ENCODE measurements at regions not wholly inside any gene's neighbourhood (a gene's known extent, or its start where the extent isn't known, plus 50 kb on each side); places are given as distances from the start of the nearest gene placed in this dataset.

DNA sequence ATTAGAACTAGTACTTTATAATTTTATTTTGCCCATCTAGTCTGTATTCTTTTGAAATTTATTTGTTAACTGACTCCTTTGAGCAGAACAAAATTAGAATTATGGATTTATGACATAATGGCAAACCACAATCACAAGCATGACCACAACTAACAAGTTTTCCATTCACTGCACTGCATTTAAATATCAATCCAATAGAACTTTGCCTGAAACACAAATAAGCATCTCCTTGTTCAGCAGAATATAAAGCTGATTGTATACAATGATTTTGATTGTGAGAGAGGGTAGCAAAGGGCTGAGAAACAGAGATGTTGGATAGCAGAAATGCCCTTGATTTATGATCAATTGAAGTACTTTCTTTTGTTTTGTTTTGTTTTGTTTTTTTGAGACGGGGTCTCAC lies 495.5 kb upstream of the RGS18 start:
- Mint-ChIP-seq H3K27ac (no peak overlapping the region), H3K27me3 (ENCODE audit: low read depth) (no peaks in the 10 kb centered on the region), H3K4me1 (peaks cover 10% of the 10 kb centered on the region), H3K4me3 (no peak overlapping the region), H3K9me3 (no peaks in the 10 kb centered on the region), H3K36me3 (no peaks in the 10 kb centered on the region)
- ChIA-PET POLR2A (no interaction called here), CTCF (no interaction called here)
- TF ChIP-seq, protein P1, sequence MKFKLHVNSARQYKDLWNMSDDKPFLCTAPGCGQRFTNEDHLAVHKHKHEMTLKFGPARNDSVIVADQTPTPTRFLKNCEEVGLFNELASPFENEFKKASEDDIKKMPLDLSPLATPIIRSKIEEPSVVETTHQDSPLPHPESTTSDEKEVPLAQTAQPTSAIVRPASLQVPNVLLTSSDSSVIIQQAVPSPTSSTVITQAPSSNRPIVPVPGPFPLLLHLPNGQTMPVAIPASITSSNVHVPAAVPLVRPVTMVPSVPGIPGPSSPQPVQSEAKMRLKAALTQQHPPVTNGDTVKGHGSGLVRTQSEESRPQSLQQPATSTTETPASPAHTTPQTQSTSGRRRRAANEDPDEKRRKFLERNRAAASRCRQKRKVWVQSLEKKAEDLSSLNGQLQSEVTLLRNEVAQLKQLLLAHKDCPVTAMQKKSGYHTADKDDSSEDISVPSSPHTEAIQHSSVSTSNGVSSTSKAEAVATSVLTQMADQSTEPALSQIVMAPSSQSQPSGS (CRISPR knock-in tag; IDR thresholded peaks at IDR 0.05; ENCODE audit: borderline replicate concordance, low read depth): no peak
- TF ChIP-seq MXD4 (CRISPR knock-in tag; IDR thresholded peaks at IDR 0.05; ENCODE audit: borderline replicate concordance) (no peak), NR2C2 (CRISPR knock-in tag; IDR thresholded peaks at IDR 0.05) (no peak), GABPB1 (CRISPR knock-in tag; IDR thresholded peaks at IDR 0.05) (no peak), RELA (CRISPR knock-in tag; IDR thresholded peaks at IDR 0.05; ENCODE audit: borderline replicate concordance) (no peak), IRF2 (CRISPR knock-in tag; IDR thresholded peaks at IDR 0.05; ENCODE audit: borderline replicate concordance, low read depth) (no peak), SMAD3 (CRISPR knock-in tag; IDR thresholded peaks at IDR 0.05; ENCODE audit: borderline replicate concordance) (no peak), ETV6 (CRISPR knock-in tag; IDR thresholded peaks at IDR 0.05) (no peak), ZNF532 (CRISPR knock-in tag; IDR thresholded peaks at IDR 0.05; ENCODE audit: borderline replicate concordance) (no peak), E2F4 (CRISPR knock-in tag; IDR thresholded peaks at IDR 0.05; ENCODE audit: borderline replicate concordance, low read depth) (no peak), SOX15 (CRISPR knock-in tag; IDR thresholded peaks at IDR 0.05) (no peak), E2F5 (CRISPR knock-in tag; IDR thresholded peaks at IDR 0.05) (no peak), HMGA2 (CRISPR knock-in tag; IDR thresholded peaks at IDR 0.05) (no peak), CREM (CRISPR knock-in tag; IDR thresholded peaks at IDR 0.05) (no peak)
- TF ChIP-seq, protein P2, sequence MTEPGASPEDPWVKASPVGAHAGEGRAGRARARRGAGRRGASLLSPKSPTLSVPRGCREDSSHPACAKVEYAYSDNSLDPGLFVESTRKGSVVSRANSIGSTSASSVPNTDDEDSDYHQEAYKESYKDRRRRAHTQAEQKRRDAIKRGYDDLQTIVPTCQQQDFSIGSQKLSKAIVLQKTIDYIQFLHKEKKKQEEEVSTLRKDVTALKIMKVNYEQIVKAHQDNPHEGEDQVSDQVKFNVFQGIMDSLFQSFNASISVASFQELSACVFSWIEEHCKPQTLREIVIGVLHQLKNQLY (CRISPR knock-in tag; IDR thresholded peaks at IDR 0.05): no peak
- TF ChIP-seq, protein P3, sequence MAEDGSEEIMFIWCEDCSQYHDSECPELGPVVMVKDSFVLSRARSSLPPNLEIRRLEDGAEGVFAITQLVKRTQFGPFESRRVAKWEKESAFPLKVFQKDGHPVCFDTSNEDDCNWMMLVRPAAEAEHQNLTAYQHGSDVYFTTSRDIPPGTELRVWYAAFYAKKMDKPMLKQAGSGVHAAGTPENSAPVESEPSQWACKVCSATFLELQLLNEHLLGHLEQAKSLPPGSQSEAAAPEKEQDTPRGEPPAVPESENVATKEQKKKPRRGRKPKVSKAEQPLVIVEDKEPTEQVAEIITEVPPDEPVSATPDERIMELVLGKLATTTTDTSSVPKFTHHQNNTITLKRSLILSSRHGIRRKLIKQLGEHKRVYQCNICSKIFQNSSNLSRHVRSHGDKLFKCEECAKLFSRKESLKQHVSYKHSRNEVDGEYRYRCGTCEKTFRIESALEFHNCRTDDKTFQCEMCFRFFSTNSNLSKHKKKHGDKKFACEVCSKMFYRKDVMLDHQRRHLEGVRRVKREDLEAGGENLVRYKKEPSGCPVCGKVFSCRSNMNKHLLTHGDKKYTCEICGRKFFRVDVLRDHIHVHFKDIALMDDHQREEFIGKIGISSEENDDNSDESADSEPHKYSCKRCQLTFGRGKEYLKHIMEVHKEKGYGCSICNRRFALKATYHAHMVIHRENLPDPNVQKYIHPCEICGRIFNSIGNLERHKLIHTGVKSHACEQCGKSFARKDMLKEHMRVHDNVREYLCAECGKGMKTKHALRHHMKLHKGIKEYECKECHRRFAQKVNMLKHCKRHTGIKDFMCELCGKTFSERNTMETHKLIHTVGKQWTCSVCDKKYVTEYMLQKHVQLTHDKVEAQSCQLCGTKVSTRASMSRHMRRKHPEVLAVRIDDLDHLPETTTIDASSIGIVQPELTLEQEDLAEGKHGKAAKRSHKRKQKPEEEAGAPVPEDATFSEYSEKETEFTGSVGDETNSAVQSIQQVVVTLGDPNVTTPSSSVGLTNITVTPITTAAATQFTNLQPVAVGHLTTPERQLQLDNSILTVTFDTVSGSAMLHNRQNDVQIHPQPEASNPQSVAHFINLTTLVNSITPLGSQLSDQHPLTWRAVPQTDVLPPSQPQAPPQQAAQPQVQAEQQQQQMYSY (CRISPR knock-in tag; IDR thresholded peaks at IDR 0.05): no peak
- TF ChIP-seq, protein P4, sequence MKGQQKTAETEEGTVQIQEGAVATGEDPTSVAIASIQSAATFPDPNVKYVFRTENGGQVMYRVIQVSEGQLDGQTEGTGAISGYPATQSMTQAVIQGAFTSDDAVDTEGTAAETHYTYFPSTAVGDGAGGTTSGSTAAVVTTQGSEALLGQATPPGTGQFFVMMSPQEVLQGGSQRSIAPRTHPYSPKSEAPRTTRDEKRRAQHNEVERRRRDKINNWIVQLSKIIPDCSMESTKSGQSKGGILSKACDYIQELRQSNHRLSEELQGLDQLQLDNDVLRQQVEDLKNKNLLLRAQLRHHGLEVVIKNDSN (CRISPR knock-in tag; IDR thresholded peaks at IDR 0.05): no peak
- ATAC-seq (no peak), DNase-seq (ENCODE audit: low spot score) (no peak)
